ENCODE measurements at regions not wholly inside any gene's neighbourhood (a gene's known extent, or its start where the extent isn't known, plus 50 kb on each side); places are given as distances from the start of the nearest gene placed in this dataset.
"Not testable (repeated sequence)": the region's sequence is repeated elsewhere in the genome, so short reads cannot be mapped to it uniquely, and the experiment has no call there.

DNA sequence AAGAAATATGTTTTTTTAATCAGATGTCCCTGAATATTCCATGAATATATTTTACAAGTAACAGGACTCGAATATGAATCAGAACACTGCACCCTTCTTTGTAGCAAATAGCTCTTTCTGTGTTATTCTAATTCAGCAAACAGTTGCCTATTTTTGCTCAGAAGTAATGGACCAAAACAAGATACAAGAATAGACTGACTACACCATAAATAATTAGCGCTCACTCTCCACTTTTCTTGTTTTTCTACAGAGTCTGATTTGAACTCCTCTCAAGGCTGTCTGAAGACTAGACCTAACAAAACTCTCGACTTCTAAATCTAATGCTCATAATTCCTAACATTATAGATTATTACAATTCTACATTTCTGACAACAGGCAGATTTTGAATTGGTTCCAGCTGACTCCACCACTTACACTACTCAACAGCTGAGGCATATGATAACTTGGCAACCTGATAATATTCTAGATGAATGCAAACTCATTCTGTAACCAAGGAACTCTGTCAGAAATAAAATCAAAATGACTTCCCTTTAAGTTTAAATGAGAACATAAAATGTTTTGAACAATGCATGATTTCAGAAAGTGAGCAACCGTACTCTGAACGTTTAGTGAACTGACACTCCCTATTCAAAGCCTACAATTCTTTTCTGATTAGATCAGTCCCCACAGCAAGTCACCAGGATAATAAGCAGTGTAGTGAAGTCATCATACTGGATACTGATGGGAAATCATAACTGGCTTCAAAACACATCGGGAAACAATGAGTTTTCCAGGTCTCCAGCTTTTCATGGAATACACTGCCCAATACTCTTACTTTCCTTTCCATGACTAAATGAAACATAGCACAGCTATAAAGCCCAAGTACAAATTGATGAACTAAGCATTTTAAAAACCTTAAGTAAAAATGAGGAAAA lies 114.2 kb upstream of the BEND6 start:
- DNase-seq (ENCODE audit: low read depth in 4 of 4, low spot score in 3 of 4) = no peak

DNA sequence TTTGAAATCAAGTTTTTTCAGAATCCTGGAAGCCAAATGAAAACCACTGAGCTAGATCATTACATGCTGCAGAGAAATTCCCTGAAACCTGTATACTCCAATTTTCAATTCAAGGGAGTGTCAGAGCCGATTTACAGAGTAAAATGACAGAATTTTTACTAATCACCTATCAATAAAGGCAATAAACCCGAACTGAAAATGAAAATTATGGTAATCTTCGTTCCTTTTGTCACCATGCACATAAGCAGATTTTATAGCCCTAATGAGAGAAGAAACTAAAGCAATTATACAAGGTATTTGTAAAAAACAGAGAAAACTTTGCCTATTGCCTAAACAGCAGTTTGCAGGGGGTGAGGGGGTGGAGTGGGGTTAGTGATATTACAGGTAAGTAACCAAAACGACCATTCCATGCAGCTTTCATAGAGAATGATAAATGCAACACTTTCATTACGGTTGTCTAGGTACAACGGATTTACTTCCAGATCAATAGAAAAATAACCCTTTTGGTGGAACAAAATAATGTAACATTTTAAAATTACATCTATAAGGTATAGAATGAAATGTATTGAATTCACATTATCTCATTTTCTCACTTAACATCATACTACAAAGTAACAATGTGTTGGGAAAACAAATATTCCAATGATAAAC lies 115.2 kb upstream of the BEND6 start:
- DNase-seq (ENCODE audit: low read depth in 4 of 4, low spot score in 3 of 4) = no peak

DNA sequence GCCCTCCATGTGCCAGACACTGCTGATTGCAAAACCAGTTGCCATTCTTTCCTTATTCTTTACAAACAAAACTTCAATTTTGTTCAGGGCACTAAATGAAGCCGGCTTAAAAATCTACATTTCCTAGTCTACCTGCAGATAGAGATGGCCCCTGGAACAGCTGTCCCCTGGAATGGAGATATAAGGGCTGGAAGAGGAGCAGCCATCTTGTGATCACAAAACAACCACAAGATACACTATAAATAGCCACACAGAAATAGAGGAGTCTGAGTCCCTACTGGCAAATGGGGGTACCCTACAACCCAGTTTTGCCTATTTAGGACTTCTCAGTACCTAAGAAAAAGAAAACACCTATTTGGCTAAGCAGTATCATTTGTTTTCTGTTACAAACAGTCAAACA lies 115.9 kb upstream of the BEND6 start:
- no peak for DNase-seq (ENCODE audit: low read depth in 4 of 4, low spot score in 3 of 4)

DNA sequence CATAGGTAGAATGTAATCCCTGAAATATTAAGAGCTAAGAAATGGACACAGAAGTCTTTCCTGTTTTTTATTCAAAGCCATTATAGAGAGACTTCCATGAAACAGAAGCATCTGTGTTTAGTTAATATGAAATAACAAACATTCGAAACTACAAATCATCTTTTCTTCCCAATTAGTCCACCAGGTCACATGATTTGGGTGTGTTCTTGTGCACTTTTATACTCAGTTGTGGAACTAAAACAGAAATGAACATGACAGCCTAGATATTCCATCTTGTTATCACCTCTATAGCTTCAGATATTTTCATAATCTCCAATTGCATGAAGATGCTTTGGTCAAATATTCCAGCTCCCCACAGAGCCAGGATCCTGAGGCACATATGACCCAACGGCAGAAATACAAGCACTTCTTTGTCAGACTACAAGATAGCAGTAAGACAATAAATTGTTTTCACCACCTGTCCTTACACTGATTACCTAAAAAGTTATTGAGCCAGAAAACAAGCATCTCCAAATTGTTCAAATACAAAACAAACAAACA lies 116.8 kb upstream of the BEND6 start:
- DNase-seq (ENCODE audit: low read depth in 4 of 4, low spot score in 3 of 4) = no peak

DNA sequence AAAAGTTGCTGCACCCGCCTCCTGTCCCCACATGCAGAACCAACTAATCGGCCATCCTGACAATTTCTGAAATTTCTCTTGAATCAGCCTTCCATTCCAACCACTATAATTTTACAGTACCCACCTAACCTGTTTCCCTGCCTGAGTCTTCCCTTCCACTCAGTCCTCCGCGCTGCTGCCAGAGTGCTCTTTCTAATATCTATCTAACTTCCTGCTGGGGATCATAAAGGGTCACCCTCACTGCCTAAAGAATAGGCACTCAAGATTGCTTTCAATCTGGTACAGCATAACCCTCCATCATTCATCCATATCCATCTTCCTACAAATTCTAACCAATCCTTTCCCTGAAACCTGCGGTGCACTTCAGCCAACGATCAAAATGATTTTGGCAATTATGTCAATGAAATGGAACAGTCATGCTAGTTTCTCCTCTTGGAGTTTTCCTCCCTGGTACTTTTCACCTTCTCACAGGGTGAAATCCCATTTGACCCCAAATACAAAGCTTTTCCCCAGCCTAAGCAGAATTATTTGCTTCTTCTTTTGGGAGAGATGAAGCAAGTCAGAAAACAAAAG lies 117.5 kb upstream of the BEND6 start:
- no peak for DNase-seq (ENCODE audit: low read depth in 4 of 4, low spot score in 3 of 4)

DNA sequence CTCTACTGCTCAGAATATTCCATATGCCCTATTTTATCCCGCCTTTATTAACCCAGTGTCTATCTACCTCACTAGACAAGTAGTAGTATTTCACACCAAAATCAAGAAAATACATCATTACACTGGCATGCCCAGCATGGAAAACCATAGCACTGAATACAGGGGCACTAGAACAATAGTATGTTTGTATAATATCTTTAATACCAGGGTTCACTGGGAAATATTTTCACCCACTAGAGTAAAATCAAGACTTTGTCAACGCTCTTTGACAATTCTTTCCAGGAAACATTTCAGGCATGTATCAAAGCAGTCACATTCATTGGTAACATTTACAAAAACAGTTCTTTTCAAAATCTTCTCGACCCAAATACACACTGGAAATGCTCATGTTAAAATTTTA lies 119.3 kb upstream of the BEND6 start:
- no peak for DNase-seq (ENCODE audit: low read depth in 4 of 4, low spot score in 3 of 4)

DNA sequence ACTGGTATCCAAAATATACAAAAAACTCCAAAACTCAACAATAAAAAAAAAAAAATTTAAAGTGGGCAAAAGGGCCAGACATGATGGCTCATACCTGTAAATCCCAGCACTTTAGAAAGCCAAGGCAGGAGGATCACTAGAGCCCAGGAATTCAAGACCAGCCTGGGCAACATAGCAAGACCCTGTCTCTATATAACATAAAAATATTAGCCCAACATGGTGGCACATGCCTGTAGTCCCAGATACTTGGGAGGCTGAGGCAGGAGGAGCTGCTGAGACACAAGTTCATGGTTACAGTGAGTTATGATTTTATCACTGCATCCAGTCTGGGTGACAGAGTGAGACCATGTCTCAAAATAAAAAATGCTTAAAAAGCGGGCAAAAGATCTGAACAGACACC lies 121.0 kb upstream of the BEND6 start:
- no peak for DNase-seq (ENCODE audit: low read depth in 4 of 4, low spot score in 3 of 4)

DNA sequence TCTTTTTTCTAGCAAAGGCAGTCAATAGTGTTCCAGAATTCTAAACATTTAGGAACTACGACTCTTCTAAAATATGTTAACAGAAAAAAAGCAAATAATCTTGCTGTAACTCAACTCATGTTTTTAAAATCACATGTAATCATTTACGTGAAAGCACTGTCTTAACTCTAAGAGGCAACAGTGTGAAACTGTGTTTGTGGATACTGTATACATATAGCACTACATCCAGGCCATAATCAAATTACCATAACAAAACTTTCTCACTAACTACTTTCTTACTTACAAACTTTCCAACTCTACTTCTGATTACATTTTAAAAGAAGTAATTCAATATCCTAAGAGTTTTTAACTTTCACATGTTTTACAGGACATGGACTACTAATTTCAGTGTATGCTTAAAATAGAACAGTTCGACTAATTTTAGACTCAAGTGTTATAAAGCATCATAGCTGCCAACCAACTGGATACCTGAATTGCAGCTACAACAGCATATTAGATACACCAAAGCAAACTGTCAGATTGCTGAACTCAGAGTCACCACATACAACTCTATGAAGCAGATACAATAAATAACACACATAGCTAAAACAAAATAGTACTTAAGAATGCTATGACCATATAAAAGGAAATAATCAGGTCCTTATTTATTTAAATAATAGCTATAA lies 121.6 kb upstream of the BEND6 start:
- DNase-seq (ENCODE audit: low read depth in 4 of 4, low spot score in 3 of 4) = no peak

DNA sequence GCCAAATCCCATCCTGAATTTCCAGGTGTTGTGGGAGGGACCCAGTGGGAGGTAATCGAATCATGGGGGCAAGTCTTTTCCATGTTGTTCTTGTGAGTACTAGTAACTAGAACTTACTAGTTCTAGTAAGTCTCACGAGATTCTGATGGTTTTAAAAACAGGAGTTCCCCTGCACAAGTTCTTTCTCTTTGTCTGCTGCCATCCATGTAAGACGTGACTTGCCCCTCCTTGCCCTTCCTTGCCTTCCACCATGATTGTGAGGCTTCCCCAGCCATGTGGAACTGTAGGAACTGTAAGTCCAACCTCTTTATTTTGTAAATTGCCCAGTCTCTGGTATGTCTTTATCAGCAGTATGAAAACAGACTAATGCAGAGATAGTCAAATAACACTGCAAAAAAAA lies 122.7 kb upstream of the BEND6 start:
- DNase-seq (ENCODE audit: low read depth in 4 of 4, low spot score in 3 of 4) = no peak

DNA sequence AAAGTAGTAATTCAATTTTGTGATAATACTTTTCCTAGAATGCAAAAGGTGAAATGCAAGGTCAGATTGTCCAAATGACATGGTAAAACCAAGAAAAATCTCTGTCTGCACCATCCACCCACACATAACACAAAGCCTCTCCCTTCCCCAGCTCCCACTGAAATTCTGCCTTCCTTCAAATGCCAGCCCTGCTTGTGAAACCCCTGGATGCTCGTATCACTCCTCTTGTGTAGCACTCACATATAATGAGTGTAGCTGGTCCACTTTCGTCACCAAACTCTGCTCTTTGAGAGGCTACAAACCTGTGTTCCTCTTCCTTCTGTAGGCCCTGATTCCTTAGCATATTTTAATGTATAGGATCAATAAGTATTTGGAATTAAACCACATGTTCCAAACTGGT lies 123.6 kb upstream of the BEND6 start:
- no peak for DNase-seq (ENCODE audit: low read depth in 4 of 4, low spot score in 3 of 4)

DNA sequence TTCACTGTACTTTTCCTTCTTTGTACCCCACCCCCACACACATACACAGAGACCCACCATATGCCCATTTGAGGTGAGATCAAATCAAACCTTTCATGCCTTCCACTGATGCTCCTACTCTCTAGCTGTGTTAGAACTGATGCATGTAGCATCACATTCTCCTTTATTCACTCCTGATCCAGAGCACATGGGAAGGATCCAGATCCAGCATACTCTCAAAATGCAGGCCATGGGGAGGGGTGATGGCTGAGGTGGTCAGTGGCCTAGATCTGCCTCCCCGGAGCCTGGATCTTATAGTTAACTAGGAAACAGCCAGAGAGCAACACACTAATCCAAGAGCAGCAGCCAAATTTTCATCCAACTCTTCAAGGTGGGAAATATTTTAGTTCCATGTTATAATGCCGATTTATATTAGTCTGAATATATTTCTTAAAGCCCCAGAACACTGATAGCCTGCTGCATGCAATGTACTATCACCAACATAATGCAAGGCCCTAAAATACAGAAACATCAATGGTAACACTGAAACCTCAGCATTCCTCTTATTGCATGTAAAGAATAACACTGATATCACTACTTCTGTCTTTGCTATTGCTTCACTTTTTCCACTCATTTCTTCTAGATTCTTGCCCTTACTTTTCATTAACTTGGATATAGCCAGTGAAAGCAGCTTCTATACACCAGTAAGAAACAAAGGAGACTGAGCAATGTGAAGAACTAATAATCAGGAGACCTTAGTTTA lies 126.8 kb upstream of the BEND6 start:
- no peak for DNase-seq (ENCODE audit: low read depth in 4 of 4, low spot score in 3 of 4)

DNA sequence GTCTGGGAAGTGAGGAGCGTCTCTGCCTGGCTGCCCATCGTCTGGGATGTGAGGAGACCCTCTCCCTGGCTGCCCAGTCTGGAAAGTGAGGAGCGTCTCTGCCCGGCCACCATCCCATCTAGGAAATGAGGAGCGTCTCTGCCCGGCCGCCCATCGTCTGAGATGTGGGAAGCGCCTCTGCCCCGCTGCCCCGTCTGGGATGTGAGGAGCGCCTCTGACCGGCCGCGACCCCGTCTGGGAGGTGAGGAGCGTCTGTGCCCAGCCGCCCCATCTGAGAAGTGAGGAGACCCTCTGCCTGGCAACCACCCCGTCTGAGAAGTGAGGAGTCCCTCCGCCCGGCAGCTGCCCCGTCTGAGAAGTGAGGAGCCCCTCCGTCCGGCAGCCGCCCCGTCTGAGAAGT lies 130.5 kb upstream of the BEND6 start:
- DNase-seq (ENCODE audit: low read depth in 4 of 4, low spot score in 3 of 4) = not testable (repeated sequence)

DNA sequence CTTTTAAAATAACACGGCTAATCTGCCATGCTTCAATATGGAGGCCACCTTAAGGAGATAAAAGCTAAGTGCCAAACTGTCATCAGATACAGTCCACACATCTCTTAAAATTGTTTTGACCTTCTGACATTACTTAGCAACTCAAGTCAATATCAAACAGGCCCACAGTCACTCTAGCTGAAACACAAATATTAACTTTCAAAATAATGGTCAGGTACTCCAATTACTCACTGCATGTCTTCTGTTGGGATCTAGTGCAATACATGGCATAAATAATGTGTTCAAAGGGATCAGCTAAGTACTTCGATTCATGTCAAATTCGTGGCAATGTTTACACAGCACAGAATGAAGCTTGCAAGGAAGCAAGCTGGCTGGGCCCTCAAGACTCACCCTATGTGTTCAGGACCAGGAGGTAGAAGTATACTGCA lies 133.9 kb upstream of the BEND6 start:
- DNase-seq (ENCODE audit: low read depth in 4 of 4, low spot score in 3 of 4) = no peak

DNA sequence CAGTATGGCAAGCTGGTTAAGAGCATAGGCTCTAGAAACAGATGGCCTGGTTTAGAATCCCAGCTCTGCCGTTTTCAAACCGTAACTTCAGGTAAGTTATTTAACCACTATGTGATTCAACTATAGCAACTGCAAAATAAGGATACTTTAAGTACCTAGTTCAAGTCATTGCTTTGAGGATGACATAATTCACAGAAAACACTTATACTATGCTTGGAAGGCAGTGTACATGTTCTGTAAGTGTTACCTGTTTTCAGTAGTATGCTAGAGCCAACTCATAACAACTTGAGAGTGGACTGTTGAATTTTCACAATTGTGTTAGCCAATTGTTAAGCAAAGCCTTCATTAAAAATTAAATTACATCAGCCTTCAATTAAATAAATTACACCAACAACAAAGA lies 134.8 kb upstream of the BEND6 start:
- no peak for DNase-seq (ENCODE audit: low read depth in 4 of 4, low spot score in 3 of 4)

DNA sequence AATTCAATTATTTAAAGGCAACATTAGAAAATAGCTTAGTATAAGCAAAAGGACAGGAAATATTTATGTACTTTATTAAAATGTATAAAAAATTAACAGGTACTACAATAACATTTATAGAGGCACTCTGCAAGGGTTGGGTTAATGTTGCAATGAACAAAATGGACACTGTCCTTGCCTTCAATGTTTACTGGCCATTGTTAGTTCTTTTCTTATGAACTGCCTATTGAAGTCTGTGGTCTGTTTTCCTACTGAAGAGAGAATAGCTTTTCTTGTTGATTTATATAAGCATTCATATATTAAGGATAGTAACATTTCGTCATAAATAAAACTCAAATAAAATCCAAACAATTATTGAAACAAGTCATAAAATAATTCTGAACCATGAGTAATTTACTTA lies 135.3 kb upstream of the BEND6 start:
- no peak for DNase-seq (ENCODE audit: low read depth in 4 of 4, low spot score in 3 of 4)

DNA sequence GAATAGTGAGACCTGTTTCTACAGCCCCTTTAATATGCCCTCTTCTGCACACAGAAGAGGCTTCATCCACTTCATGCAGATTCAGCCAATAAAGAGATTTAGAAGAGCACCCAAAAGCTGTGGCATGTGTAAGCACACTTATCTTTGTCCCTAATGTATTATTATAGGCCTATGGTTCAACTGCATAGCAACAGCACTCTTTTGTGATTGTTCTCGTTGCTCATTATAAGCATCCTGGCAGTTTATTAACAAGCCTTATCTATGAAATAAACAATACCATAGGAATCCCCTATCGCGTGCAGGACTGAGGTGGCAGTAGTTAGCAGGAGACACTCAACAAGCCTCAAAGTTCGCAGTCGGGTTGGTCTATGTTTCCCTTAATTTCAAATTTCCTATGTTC lies 138.5 kb upstream of the BEND6 start:
- DNase-seq (ENCODE audit: low read depth in 4 of 4, low spot score in 3 of 4) = no peak

DNA sequence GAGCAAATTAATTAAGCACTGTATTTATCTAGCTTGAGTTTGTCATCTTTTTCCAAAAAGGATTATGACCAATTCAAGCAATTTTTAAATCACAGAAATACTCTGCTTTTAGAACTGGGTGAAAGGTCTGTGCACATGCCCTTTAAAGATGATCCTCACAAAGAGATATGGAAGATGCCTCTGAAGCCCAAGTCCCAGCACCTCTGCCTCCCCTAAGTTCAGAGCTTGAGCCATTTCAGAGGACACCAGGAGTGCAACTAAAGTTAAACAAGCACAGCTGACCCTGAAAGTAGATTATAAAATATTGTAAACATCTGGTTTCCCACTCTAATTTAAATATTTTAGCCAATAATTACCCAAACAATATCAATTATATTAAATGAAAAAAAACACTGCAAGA lies 139.5 kb upstream of the BEND6 start:
- DNase-seq (ENCODE audit: low read depth in 4 of 4, low spot score in 3 of 4) = no peak

DNA sequence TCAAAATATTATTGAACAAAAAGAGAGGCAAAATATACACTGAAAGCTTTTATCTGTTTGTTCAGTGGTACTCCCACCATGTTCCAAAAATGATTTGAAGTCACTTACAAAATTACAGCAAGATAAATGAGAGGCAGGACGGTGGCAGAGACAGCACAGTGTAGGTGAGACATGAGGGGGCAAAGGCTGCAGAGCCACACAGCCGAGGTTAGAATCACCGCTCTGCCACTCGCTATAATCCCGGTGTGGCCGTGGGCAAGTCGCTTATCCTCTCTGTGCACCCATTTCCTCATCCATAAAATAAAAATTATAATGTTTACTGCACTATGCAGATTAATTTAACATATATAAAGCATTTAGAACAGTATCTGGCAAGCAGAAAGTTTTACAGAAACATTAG lies 140.1 kb upstream of the BEND6 start:
- no peak for DNase-seq (ENCODE audit: low read depth in 4 of 4, low spot score in 3 of 4)

DNA sequence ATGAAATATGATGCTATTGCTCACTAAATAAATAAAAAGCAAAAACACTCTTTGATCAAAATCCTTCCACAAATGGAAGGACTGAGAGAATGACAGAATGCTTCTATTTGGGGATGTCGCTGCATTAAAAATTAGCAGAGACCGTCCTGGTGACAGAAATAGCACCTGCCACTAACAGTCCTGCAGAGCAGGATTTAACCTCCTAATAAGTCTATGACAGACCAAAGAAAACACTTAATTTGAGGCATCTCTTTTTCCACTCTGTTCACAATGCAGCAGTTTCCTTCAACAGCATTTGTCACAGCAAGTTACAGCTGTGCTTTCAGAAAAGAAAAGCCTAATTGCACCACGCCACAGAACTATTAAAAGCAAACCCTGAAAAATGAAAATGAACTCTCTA lies 140.6 kb upstream of the BEND6 start:
- DNase-seq (ENCODE audit: low read depth in 4 of 4, low spot score in 3 of 4) = no peak

DNA sequence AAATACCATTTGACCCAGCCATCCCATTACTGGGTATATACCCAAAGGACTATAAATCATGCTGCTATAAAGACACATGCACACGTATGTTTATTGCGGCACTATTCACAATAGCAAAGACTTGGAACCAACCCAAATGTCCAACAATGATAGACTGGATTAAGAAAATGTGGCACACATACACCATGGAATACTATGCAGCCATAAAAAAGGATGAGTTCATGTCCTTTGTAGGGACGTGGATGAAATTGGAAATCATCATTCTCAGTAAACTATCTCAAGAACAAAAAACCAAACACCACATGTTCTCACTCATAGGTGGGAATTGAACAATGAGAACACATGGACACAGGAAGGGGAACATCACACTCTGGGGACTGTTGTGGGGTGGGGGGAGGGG lies 142.1 kb upstream of the BEND6 start:
- DNase-seq (ENCODE audit: low read depth in 4 of 4, low spot score in 3 of 4) = not testable (repeated sequence)

Data from left renal pelvis (tissue), 4 donors.